GM23248 (cell line): ENCODE measurements at regions not wholly inside any gene's neighbourhood (a gene's known extent, or its start where the extent isn't known, plus 50 kb on each side); places are given as distances from the start of the nearest gene placed in this dataset.
A peak's percentile ranks its signal among the peaks of the same experiment; 100 is the strongest.
"Not testable (repeated sequence)": the region's sequence is repeated elsewhere in the genome, so short reads cannot be mapped to it uniquely, and the experiment has no call there.

Experiments used
- DNase-seq: peaks from one replicate; pipeline ENCODE4 v3.0.0-alpha.2; 2015
- H2AFZ ChIP-seq: fragments of 200-600 bp; sonication (generic); 2 replicates; pipeline ENCODE4 v1.6.1; 2016; ENCODE audit warnings: antibody characterized with exemption
- H3F3A ChIP-seq: fragments of 200-600 bp; sonication (generic); 2 replicates; pipeline ENCODE4 v1.6.1; 2016; ENCODE audit warnings: mild to moderate bottlenecking, antibody characterized with exemption, mixed run types; ENCODE audit not compliant: insufficient read depth
- H3K27ac ChIP-seq: fragments of 200-600 bp; sonication (generic); 2 replicates; pipeline ENCODE4 v1.5.1; 2016; ENCODE audit warnings: mild to moderate bottlenecking
- H3K27me3 ChIP-seq: fragments of 200-600 bp; sonication (generic); replicated peaks from 2 replicates; pipeline ENCODE4 v1.6.1; 2016; ENCODE audit warnings: mild to moderate bottlenecking; ENCODE audit not compliant: insufficient read depth
- H3K36me3 ChIP-seq: fragments of 200-600 bp; sonication (generic); 2 replicates; pipeline ENCODE4 v1.6.1; 2016; ENCODE audit warnings: low read depth, mild to moderate bottlenecking
- H3K4me1 ChIP-seq: fragments of 200-600 bp; sonication (generic); 2 replicates; pipeline ENCODE4 v1.6.1; 2016; ENCODE audit warnings: mild to moderate bottlenecking; ENCODE audit not compliant: insufficient read depth
- H3K4me2 ChIP-seq: fragments of 200-600 bp; sonication (generic); one replicate; pipeline ENCODE4 v1.6.1; 2016; ENCODE audit warnings: mild to moderate bottlenecking; ENCODE audit not compliant: unreplicated experiment
- H3K4me3 ChIP-seq: fragments of 200-600 bp; sonication (generic); 2 replicates; pipeline ENCODE4 v1.5.1; 2016; ENCODE audit warnings: mild to moderate bottlenecking
- H3K79me2 ChIP-seq: fragments of 200-600 bp; sonication (generic); 2 replicates; pipeline ENCODE4 v1.6.1; 2016; ENCODE audit warnings: mild to moderate bottlenecking; ENCODE audit not compliant: insufficient read depth
- H3K9ac ChIP-seq: fragments of 200-600 bp; sonication (generic); 2 replicates; pipeline ENCODE4 v1.6.1; 2016; ENCODE audit warnings: mild to moderate bottlenecking
- H3K9me2 ChIP-seq: fragments of 200-600 bp; sonication (generic); 2 replicates; pipeline ENCODE4 v1.6.1; 2016; ENCODE audit warnings: mixed run types, mild to moderate bottlenecking, moderate library complexity; ENCODE audit not compliant: insufficient read depth
- H3K9me3 ChIP-seq: fragments of 200-600 bp; sonication (generic); one replicate; pipeline ENCODE4 v1.6.1; 2017; ENCODE audit warnings: low read depth
- H4K20me1 ChIP-seq: fragments of 200-600 bp; sonication (generic); 2 replicates; pipeline ENCODE4 v1.6.0; 2016; ENCODE audit not compliant: insufficient read depth
- WGBS, 2 experiments: methylation state at CpG; one replicate each; pipeline ENCODE4 v1.1.6; 2015 to 2017; ENCODE audit warnings: low lambda C conversion rate in 2 of 2, low coverage in 1 of 2; ENCODE audit errors: missing lambda C conversion rate in 2 of 2; 5-methylcytosine and 5-hydroxymethylcytosine counted together
- in situ Hi-C: fragments of 300-500 bp; cut with MboI; formaldehyde crosslinking; loops from 2 replicates; pipeline ENCODE4 v1.15.0; 2020

DNA sequence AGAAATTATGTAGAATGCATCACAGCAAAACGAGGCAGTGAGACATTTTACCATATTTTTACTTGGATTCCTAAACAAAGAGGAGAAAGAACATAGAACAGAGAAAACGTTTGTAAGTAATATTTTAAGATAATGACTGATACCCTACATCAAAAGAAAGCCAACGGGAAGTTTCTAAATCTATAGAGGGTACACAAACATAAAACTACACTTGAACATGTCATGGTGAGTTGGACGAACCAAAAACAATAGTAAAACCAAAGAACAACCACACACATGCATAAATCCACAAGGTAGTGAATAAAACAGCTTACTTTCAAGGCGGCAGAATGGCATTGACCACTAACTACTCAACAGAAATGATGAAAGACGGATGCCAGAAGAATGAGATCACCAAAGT lies 209.7 kb upstream of the NOTCH2NLA start:
- H3K9me3 ChIP-seq, H3K27ac ChIP-seq, DNase-seq, H3K4me2 ChIP-seq, H3F3A ChIP-seq, in situ Hi-C loops, H3K9me2 ChIP-seq, H3K27me3 ChIP-seq, H3K36me3 ChIP-seq, H3K79me2 ChIP-seq, H4K20me1 ChIP-seq, H3K4me3 ChIP-seq, H3K4me1 ChIP-seq, H3K9ac ChIP-seq, H2AFZ ChIP-seq: not testable (repeated sequence)
- 29% methylated on average over 1 to 3 of the region's 6 CpGs for WGBS, 2 experiments

DNA sequence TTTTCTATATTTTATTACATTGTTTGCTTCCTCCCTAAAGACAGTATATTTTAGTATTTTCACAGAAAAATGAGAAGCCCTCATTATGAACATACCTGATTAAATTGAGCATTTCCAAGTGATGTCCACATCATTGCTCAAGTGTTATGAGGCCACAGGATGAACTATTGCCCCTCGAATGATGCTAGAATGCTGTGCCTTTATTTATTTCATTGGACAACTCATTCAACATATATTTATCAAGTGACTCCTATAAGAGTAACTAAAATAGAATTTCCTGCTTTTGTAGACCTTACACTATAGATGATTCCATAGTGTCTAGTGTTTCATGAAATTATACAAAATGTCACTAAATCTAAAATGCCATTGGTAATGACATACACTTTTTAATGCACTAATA lies 187.8 kb upstream of the NOTCH2NLA start:
- H3K4me1 ChIP-seq, H3K36me3 ChIP-seq, H2AFZ ChIP-seq, H3K9ac ChIP-seq, H3K9me3 ChIP-seq, DNase-seq, H3K27ac ChIP-seq, H3K4me2 ChIP-seq, H3F3A ChIP-seq, H3K4me3 ChIP-seq, H3K9me2 ChIP-seq, H3K79me2 ChIP-seq, H3K27me3 ChIP-seq, in situ Hi-C loops, H4K20me1 ChIP-seq: not testable (repeated sequence)
- 68 to 73% methylated on average over 1 of the region's 1 CpG for WGBS, 2 experiments

- H3K9me2 ChIP-seq, H3K4me2 ChIP-seq, H3K9me3 ChIP-seq, H2AFZ ChIP-seq, H3K36me3 ChIP-seq, H3F3A ChIP-seq, H3K79me2 ChIP-seq, H3K4me1 ChIP-seq, in situ Hi-C loops, DNase-seq, H3K4me3 ChIP-seq, H3K27me3 ChIP-seq, H4K20me1 ChIP-seq, H3K27ac ChIP-seq, H3K9ac ChIP-seq: not testable (repeated sequence)
- WGBS, 2 experiments = 93 to 100% methylated on average over 5 of the region's 7 CpGs
Observed at GRCh38 chr1:146415017-146415416, 186.2 kb upstream of the NOTCH2NLA start.

DNA sequence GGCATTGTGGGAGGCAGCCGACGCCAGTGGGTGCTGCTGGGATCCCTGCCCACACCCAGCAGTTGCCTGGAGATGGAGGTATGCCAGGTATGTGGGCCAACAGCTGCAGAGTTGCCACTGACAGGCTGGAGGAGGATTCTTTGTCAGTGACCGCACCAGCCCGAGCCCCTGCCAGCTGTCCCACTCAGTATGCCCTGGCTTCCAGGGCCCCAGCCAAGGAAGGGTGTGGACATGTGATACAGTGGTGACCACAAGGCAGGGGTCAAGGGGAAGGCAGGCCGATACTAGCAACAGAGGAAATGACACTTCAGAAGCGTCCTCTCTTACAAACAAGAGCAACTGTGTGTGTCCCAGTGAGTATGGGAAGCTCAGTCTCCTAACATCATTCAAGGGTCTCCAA lies 185.1 kb upstream of the NOTCH2NLA start:
- H2AFZ ChIP-seq, H3K4me3 ChIP-seq, H3F3A ChIP-seq, H3K9me3 ChIP-seq, H3K27ac ChIP-seq, H3K27me3 ChIP-seq, H3K9me2 ChIP-seq, H3K9ac ChIP-seq, H3K4me2 ChIP-seq, H4K20me1 ChIP-seq, H3K79me2 ChIP-seq, H3K4me1 ChIP-seq, in situ Hi-C loops, H3K36me3 ChIP-seq: not testable (repeated sequence)
- WGBS, 2 experiments = 5 to 15% methylated on average over 2 to 3 of the region's 6 CpGs
- peak; percentile 11 for DNase-seq

GRCh38 chr1:146411923-146412322 lies 183.1 kb upstream of the NOTCH2NLA start:
- DNase-seq, H3K9me2 ChIP-seq, in situ Hi-C loops, H3F3A ChIP-seq, H4K20me1 ChIP-seq, H3K4me2 ChIP-seq, H3K79me2 ChIP-seq, H3K27ac ChIP-seq, H3K36me3 ChIP-seq, H3K9me3 ChIP-seq, H3K9ac ChIP-seq, H3K4me1 ChIP-seq, H3K4me3 ChIP-seq, H2AFZ ChIP-seq, H3K27me3 ChIP-seq: not testable (repeated sequence)
- WGBS, 2 experiments = 38 to 52% methylated on average over 2 of the region's 3 CpGs

DNA sequence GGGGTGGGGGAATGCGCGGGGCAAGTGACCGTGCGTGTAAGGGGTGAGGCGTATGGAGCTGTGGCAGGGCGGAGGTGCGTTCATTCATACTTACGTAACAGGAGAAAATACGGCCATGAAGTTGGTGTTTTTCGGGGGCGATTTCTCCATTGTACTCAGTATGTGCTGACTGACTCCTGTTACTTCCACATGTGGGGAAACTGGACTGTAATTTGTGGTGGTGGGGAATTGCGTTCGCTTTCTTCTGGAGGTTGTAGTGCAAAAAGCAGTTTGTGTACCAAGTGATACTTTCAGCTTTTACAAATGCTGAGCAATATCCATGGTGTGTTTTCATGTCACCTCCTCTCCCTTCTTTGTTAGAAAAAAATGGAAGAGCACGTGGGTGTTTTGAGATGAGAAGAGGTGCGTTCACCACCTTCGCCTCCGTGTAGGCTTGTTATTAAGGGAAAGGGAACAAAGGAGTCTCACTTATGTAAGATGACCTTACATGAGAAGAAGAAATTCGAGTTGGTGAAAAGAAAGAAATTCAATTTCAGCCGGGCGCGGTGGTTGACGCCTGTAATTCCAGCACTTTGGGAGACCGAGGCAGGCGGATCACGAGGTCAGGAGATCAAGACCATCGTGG lies 181.1 kb upstream of the NOTCH2NLA start:
- peak overlapping the region; percentile 47 for H3K4me3 ChIP-seq
- H3K27ac ChIP-seq = peak overlapping the region; percentile 46
- 17 to 18% methylated on average over 23 to 26 of the region's 26 CpGs for WGBS, 2 experiments
- H3F3A ChIP-seq, in situ Hi-C loops, H3K36me3 ChIP-seq, H3K79me2 ChIP-seq, H4K20me1 ChIP-seq, H3K27me3 ChIP-seq, H3K4me1 ChIP-seq, H3K9me2 ChIP-seq, H3K9me3 ChIP-seq: not testable (repeated sequence)
- H3K9ac ChIP-seq = peak overlapping the region; percentile 62
- peak; percentile 70 for DNase-seq
- H3K4me2 ChIP-seq = peak overlapping the region; percentile 35
- H2AFZ ChIP-seq = peak overlapping the region; percentile 59

DNA sequence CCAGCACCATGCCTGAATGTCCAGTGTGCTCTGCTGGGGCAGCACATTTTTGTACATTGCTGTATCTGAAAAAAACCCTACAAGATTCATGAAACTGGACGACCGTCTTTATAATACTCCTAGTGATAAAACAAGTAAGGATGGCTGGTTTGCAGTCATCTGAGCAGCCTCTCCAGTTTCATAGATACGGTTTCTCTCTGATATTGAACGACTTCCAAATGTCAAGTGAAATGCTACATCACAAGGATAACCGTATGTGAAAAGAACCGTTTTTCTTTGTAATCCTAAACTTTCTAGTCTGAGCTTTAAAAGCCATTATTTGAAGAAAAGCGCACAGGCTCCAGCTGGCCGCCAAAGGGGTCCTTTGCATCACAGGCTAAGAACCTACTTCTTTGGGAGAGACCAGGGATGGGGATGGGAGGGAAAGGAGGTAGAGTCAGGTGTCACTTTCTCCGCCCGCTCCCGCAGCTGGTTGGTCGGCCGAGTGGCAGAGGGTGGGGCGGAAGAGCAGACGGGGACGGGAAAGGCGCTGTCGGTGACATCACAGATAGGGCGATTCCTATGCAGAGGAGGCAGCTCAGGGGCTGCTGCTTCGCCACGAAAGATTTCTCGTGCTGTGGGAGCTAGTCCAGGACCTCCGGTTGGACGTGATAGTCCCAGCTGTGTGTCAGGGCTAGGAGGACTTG lies 180.4 kb upstream of the NOTCH2NLA start:
- WGBS, 2 experiments = 3 to 7% methylated on average over 6 to 8 of the region's 24 CpGs
- peak; percentile 39 for DNase-seq
- in situ Hi-C loops, H3K36me3 ChIP-seq, H3K9me2 ChIP-seq, H4K20me1 ChIP-seq, H3F3A ChIP-seq, H3K4me1 ChIP-seq, H3K27me3 ChIP-seq, H3K79me2 ChIP-seq, H3K9me3 ChIP-seq: not testable (repeated sequence)
- H3K27ac ChIP-seq = peak overlapping the region; percentile 46; the same call in 1 of the 2 replicates
- H3K4me3 ChIP-seq = peak overlapping the region; percentile 51
- H2AFZ ChIP-seq = peak overlapping the region; percentile 66; the same call in 1 of the 2 replicates
- peak overlapping the region; percentile 68 for H3K4me2 ChIP-seq
- H3K9ac ChIP-seq = peak overlapping the region; percentile 62
